ENCODE measurements at regions not wholly inside any gene's neighbourhood (a gene's known extent, or its start where the extent isn't known, plus 50 kb on each side); places are given as distances from the start of the nearest gene placed in this dataset.

- intact Hi-C loops (cut with DNase I) = no loop called here
- DNase-seq (no peak), ATAC-seq (no peak)
- no peaks in the 10 kb centered on the region for H3K27me3 ChIP-seq
- WGBS, 2 donors = 84 to 91% methylated on average over 4 of the region's 4 CpGs
- no peak overlapping the region for H3K27ac ChIP-seq
- H3K4me1 ChIP-seq = no peaks in the 10 kb centered on the region
- H3K9me3 ChIP-seq = no peaks in the 10 kb centered on the region
- no peaks in the 10 kb centered on the region for H3K36me3 ChIP-seq (replicated peaks in 1 of 2; ENCODE audit: insufficient read depth in 1 of 2, low read depth in 2 of 2)
- TF ChIP-seq CTCF (IDR thresholded peaks at IDR 0.05) (no peak), POLR2A (IDR thresholded peaks at IDR 0.05) (no peak)
- H3K4me3 ChIP-seq = no peak overlapping the region
Measured at GRCh38 chr3:189500299-189500698, 130.9 kb upstream of the TP63 start.

DNA sequence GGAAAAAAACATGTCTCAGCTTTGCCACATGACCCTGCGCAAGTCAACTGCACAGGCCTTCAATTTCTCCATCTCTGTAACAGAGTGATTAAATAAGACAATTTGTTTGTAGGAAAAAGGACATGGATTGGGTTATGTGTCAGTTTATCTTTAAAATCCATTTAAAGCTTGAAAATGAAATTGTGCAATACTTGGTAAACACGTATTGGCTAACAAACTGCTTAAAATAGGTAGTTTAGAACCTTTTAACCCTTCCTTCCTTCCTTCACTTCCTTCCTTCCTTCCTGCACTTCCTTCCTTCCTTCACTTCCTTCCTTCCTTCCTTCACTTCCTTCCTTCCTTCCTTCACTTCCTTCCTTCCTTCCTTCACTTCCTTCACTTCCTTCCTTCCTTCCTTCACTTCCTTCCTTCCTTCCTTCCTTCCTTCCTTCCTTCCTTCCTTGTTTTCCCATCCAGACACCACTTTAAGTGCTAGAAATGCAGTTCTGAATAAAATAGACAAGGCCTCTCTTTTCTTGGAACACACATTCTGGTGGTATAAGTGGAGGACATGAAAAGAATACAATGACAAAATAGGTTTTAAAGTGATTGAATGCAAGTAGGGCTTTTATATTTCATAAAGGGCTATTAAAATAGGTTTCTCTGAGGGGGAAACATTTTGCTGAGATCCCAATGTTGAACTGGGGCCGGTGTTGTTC lies 130.2 kb upstream of the TP63 start:
- Histone ChIP-seq H3K4me3 (no peak overlapping the region), H3K27me3 (no peaks in the 10 kb centered on the region), H3K36me3 (replicated peaks in 1 of 2; ENCODE audit: insufficient read depth in 1 of 2, low read depth in 2 of 2) (no peaks in the 10 kb centered on the region), H3K9me3 (no peaks in the 10 kb centered on the region), H3K27ac (no peak overlapping the region), H3K4me1 (no peaks in the 10 kb centered on the region)
- ATAC-seq (no peak), DNase-seq (no peak)
- intact Hi-C loops (cut with DNase I) = no loop called here
- WGBS, 2 donors = 45 to 69% methylated on average over 3 of the region's 3 CpGs
- TF ChIP-seq POLR2A (IDR thresholded peaks at IDR 0.05) = no peak
- no peak for TF ChIP-seq CTCF (IDR thresholded peaks at IDR 0.05)

- TF ChIP-seq CTCF (IDR thresholded peaks at IDR 0.05) (no peak), POLR2A (IDR thresholded peaks at IDR 0.05) (no peak)
- H3K27ac ChIP-seq = no peak overlapping the region
- no peak for ATAC-seq
- WGBS, 2 donors = 76 to 80% methylated on average over 4 of the region's 4 CpGs
- no peaks in the 10 kb centered on the region for H3K9me3 ChIP-seq
- no peaks in the 10 kb centered on the region for H3K27me3 ChIP-seq
- no peak overlapping the region for H3K4me3 ChIP-seq
- intact Hi-C loops (cut with DNase I) = no loop called here
- DNase-seq = no peak
- no peaks in the 10 kb centered on the region for H3K36me3 ChIP-seq (replicated peaks in 1 of 2; ENCODE audit: insufficient read depth in 1 of 2, low read depth in 2 of 2)
- H3K4me1 ChIP-seq = no peaks in the 10 kb centered on the region
Measured at GRCh38 chr3:189502256-189502655, 128.9 kb upstream of the TP63 start.

- Histone ChIP-seq H3K4me3 (no peak overlapping the region), H3K27me3 (no peaks in the 10 kb centered on the region), H3K27ac (no peak overlapping the region), H3K36me3 (replicated peaks in 1 of 2; ENCODE audit: insufficient read depth in 1 of 2, low read depth in 2 of 2) (no peaks in the 10 kb centered on the region), H3K4me1 (no peaks in the 10 kb centered on the region), H3K9me3 (no peaks in the 10 kb centered on the region)
- DNase-seq (no peak), ATAC-seq (no peak)
- 42 to 54% methylated on average over 2 of the region's 2 CpGs for WGBS, 2 donors
- no peak for TF ChIP-seq POLR2A (IDR thresholded peaks at IDR 0.05)
- TF ChIP-seq CTCF (IDR thresholded peaks at IDR 0.05) = no peak
- intact Hi-C loops (cut with DNase I) = no loop called here
Measured at GRCh38 chr3:189502676-189503257, 128.4 kb upstream of the TP63 start.

- no peaks in the 10 kb centered on the region for H3K27me3 ChIP-seq
Measured at GRCh38 chr3:189507856-189508255, 123.3 kb upstream of the TP63 start.

More at GRCh38 chr3:189507856-189508255, 123.3 kb upstream of the TP63 start:
- no peak for DNase-seq
- no peak for TF ChIP-seq POLR2A (IDR thresholded peaks at IDR 0.05)
- TF ChIP-seq CTCF (IDR thresholded peaks at IDR 0.05) = no peak
- no peaks in the 10 kb centered on the region for H3K4me1 ChIP-seq
- no peak for ATAC-seq
- no peaks in the 10 kb centered on the region for H3K36me3 ChIP-seq (replicated peaks in 1 of 2; ENCODE audit: insufficient read depth in 1 of 2, low read depth in 2 of 2)
- no peak overlapping the region for H3K27ac ChIP-seq
- intact Hi-C loops (cut with DNase I) = no loop called here
- no peak overlapping the region for H3K4me3 ChIP-seq
- H3K9me3 ChIP-seq = no peaks in the 10 kb centered on the region
